GM12875 (cell line): ENCODE measurements at regions not wholly inside any gene's neighbourhood (a gene's known extent, or its start where the extent isn't known, plus 50 kb on each side); places are given as distances from the start of the nearest gene placed in this dataset.

Experiments
- H3K4me3 ChIP-seq: one replicate; pipeline ENCODE4 v1.5.1; 2011; ENCODE audit warnings: low read depth, low read length, control low read depth
- CTCF ChIP-seq: IDR thresholded peaks from 2 replicates; pipeline ENCODE4 v1.5.1; 2011; ENCODE audit warnings: low read depth, mild to moderate bottlenecking, control low read depth, inconsistent platforms, low read length, moderate library complexity, borderline replicate concordance; ENCODE audit not compliant: insufficient read depth

- H3K4me3 ChIP-seq, result no peak overlapping the region
Observed at GRCh38 chr22:27682437-27682836, 119.1 kb downstream of the MN1 start.

GRCh38 chr22:27684901-27685300 lies 116.7 kb downstream of the MN1 start:
- TF ChIP-seq CTCF, result no peak
- no peak overlapping the region for H3K4me3 ChIP-seq

More at GRCh38 chr22:27682437-27682836, 119.1 kb downstream of the MN1 start:
- no peak for TF ChIP-seq CTCF

GRCh38 chr22:27685515-27685914 lies 116.0 kb downstream of the MN1 start:
- H3K4me3 ChIP-seq, result no peak overlapping the region
- TF ChIP-seq CTCF, result no peak

GRCh38 chr22:27685970-27686369 lies 115.6 kb downstream of the MN1 start:
- no peak for TF ChIP-seq CTCF
- H3K4me3 ChIP-seq, result no peak overlapping the region

DNA sequence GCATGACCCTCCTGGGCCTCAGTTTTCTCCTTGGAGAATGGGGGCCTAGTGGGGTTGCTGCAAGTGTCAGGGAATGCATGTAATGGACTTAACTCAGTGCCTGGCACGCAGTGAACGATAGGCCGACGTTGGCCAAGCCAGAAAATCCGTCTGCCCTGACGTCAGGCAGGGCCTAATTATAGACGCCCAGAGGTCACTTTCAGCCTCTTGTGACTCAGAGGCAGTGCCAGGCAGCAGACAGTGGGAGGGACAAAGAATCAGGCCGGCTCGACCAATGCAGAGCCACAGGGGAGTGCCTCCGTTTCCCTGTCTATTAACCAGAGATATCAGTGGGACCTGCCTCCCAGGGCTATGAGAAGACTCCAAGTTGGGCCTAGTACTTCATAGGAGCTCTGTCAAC lies 115.0 kb downstream of the MN1 start:
- TF ChIP-seq CTCF, result no peak

GRCh38 chr22:27687984-27688545 lies 113.5 kb downstream of the MN1 start:
- no peak overlapping the region for H3K4me3 ChIP-seq
- TF ChIP-seq CTCF, result no peak

More for the DNA sequence above, 115.0 kb downstream of the MN1 start:
- no peak overlapping the region for H3K4me3 ChIP-seq

DNA sequence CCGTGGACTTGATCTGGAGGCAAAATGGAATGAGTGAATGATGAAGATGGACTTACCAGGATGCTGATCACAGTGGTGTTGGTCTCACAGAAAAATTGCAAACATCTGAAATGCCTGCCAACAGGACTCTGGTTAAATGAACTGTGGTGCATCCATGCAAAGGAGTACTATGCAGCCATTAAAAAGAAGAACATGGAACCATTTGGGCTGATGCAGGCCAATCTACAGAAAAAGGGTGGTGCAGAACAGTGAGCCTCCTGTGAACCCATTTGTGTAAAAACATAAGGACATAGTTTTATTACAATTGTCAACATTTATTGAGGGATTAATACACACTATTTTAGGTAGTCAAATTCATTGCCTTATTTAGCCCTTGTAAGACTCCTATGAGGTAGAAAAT lies 111.9 kb downstream of the MN1 start:
- no peak for TF ChIP-seq CTCF
- H3K4me3 ChIP-seq, result no peak overlapping the region
